HG02885 (cell line): ENCODE measurements at regions not wholly inside any gene's neighbourhood (a gene's known extent, or its start where the extent isn't known, plus 50 kb on each side); places are given as distances from the start of the nearest gene placed in this dataset.
"Not testable (repeated sequence)": the region's sequence is repeated elsewhere in the genome, so short reads cannot be mapped to it uniquely, and the experiment has no call there.

Source experiments
- ATAC-seq: cut with Tn5 transposase; IDR thresholded peaks from one replicate; pipeline ENCODE4 v1.9.1; 2021; ENCODE audit warnings: mild to moderate bottlenecking; ENCODE audit not compliant: unreplicated experiment, poor library complexity

DNA sequence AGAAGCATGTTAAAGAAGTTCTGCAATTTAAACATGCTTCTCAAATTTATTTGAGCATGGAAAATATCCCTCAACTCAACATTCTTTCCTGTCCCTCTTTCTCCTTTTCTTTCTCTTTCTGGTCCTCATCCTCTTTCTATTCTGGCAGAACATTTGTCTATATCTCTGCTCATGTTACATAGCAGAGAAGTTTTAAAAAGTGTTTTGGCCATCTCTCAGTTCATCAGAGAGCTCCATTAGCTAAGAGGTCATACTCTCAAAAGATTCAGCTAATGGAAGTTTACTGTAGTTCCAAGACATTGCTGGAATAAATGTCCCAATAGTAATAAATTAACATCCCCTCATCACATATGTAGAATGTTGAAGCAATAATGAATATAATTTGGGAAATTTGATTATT is 53.5 kb downstream of the XCL2 start:
- no peak for ATAC-seq

DNA sequence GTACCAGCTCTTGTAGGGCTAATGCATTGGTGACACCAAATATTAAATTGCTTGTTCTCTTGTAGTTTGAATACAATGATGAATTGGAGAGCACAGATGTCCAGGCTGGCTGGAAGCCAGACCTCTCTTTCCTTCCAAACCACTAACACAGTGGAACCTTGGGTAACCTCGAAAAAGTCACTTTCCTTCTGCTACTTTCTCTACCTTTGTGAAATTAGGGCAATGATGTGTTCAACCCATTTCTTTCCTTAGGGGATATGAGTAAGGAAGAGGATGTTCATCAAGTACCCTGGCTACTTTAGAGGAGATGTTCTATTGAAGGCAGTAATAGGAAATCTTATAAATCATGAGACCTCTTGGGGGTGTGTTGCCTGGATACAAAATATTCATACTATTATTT is 55.7 kb downstream of the XCL2 start:
- ATAC-seq = no peak

DNA sequence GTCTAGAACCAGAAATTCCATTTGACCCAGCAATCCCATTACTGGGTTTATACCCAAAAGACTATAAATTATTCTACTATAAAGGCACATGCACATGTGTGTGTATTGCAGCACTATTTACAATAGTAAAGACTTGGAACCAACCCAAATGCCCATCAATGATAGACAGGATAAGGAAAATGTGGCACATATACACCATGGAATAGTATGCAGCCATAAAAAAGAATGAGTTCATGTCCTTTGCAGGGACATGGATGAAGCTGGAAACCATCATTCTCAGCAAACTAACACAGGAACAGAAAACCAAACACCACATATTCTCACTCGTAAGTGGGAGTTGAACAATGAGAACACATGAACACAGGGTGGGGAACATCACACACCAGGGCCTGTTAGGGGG is 57.0 kb downstream of the XCL2 start:
- ATAC-seq = not testable (repeated sequence)

DNA sequence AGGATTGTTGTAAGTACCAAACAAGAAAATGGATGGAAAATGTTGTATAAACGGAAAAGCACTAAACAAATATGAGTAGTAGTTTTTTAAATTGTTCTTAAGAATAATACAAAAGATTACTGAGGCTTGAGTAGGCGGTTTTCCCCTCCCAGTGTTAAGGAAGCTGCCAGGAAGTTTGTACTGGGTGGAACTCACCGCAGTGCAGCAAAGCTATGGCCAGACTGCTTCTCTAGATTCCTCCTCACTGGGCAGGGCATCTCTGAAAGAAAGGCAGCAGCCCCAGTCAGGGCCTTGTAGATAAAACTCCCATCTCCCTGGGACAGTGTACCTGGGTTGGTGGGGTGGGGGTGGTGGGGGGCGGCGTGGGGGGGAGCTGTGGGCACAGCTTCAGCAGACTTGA is 58.7 kb downstream of the XCL2 start:
- no peak for ATAC-seq

DNA sequence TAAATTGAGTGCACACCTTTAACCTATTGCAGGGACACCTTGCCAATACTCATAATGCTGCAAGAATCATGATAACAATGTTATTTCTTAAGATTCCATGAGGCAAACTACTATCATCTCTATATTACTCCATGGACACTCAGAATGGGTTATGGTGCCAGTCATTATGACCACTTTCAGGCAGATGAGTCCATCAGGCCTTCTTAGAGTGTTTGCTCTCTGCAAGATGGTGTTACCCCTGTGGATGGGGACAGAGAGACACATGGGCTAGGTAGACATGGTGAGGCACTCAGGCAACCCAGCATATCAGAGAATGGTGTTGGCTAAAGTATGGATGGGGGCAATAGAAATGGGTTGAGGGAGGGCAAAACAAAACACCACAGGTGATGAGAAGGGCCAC is 59.7 kb downstream of the XCL2 start:
- ATAC-seq = no peak

DNA sequence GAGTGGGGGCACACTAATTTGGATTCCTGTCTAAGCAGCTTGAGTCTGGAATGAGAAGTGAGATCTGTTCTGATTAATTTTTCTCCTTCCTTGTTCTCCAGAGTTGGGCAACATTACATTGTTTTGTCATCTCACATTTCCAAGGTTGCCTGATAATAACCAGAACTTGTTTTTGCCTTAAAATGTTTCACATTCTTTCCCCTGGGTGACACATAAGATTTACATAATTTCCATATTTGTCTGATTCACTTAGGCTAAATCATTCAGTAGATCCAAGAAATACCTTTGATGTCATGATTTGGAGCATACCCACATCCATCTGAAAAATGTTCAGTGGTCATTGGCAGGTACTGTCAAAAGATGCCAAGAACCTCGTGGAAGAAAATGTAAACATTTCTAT is 60.3 kb downstream of the XCL2 start:
- no peak for ATAC-seq

DNA sequence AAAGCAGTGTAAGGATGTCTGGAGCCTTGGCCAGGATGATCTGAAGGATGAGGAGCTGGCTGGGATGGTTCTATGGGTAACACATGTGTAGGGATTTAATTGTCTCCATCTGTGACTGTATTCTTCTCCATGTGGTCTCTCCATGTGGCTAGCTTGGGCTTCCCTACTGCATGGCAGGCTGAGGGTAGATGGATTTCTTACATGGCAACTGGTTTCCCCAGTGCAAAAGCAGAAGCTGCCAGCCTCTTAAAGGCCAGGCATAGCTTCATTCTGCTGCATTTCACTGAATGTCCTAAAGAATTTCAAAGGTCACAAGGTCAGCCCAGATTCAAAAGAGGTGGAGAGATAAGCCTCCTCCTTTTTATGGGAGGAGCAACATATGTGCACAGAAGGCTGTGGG is 61.7 kb downstream of the XCL2 start:
- ATAC-seq = no peak

DNA sequence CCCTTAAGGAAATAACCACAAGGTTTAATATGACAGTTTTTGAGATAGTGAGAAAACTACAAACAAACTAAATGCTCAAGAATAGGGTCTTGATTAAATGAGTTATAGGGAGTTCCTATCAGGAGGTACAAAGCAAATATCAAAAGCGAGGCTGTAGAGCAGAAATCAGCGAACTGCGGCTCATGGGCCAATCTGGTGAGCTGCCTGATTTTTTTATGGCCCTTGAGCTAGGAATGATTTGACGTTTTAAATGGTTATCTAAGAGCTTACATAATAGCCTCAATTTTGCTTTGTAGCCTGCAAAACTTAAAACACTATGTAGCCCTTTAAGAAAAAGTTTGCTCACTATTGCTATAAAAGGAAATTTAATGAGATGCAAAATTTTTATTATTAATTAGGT is 62.2 kb downstream of the XCL2 start:
- ATAC-seq = no peak

DNA sequence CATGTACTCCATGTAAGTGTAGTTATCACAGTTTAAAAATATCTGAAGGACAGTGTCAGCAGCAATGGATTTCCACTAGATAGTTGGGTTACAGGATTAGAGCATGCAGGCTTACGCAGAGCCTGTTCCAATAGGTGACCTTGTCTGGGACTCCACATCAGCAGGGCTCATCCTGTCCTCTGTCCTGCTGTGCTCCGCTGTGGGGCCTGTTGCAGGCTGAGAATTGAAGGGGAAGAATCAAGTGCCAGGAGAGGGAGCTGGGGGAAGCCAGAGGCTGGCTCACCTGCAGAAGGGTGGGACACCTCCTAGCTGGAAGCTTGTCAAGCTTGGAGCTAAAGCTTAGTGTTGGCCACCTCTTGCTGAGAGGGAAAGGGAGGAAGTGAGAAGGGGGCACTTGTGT is 62.8 kb downstream of the XCL2 start:
- no peak for ATAC-seq

DNA sequence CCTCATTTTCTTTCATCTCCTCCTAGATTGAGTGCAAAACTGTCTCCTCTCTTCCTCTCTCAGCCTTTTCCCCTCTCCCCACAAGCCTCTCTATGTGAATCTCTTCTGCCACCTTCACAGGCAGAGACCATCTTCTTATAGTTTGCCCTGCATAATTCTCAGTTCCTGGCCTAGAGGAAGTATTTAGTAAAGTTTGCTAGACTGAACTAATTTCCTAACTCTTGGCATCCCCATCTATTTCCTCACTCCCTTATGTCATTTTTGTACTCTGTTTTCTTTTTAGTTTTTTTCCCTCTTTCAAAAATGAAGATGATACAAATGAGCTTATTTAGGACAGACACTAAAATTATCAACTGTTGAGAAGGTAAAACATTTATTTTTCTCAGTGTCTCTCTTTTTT is 66.0 kb downstream of the XCL2 start:
- no peak for ATAC-seq

DNA sequence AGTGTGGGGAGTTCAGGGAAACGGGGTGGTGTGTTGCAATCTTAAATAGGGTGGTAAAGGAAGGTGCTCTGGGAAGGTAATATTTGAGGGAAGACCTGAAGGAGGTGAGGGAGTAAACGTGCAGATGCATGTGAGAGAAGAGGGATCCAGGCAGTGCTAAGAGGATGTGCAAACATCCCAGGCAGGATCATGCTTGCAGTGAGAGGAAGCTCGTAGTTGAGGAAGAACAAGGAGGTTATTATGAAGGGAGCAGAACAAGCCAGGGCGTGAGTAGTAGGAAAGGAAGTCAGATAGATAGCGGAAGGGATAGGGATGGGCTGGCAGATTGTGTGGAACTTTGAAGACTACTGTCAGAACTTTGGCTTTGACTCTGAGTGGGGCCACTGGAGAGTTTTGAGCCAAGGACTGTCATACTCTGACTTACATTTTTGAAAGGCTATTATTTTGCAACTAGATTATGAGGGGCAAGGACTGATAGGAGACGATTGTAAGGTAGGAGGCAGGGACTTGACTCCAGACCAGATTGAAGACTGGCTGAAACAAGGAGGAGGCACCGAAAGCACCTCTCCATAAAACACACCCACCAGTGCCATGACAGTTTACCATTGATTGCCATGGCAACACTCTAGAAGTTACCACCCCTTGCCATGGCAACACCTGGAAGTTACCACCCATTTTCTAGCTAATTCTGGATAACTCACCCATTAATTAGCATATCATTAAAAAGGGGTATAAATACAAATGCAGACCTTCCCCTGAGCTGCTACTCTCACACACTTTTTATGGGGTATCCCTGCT is 67.0 kb downstream of the XCL2 start:
- no peak for ATAC-seq

DNA sequence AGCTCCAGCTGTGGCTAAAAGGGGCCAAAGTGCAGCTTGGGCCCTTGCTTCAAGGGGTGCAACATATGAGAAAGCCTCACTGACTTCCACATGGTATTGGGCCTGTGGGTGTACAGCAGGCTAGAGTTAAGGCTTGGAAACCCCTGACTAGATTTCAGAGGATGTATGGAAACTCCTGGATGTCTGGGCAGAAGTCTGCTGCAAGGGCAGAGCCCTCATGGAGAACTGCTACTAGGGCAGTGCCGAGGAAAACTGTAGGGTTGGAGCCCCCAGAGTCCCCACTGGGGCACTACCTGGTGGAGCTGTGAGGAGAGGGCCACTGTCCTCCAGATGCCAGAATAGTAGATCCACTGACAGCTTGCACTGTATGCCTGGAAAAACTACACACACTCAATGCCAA is 69.5 kb downstream of the XCL2 start:
- no peak for ATAC-seq

DNA sequence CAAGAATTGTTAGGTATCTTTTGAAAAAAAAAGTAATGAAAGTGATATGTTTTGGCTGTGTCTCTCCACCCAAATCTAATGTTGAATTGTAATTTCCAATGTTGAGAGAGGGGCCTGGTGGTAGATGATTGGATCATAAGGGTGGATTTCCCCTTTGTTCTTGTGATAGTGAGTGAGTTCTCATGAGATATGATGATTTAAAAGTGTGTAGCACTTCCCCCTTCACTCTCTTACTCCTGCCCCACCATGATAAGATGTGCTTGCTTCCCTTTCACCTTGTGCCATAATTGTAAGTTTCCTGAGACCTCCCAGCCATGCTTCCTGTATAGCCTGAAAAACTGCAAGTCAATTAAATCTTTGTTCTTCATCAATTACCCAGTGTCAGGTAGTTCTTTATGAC is 70.7 kb downstream of the XCL2 start:
- ATAC-seq = no peak

DNA sequence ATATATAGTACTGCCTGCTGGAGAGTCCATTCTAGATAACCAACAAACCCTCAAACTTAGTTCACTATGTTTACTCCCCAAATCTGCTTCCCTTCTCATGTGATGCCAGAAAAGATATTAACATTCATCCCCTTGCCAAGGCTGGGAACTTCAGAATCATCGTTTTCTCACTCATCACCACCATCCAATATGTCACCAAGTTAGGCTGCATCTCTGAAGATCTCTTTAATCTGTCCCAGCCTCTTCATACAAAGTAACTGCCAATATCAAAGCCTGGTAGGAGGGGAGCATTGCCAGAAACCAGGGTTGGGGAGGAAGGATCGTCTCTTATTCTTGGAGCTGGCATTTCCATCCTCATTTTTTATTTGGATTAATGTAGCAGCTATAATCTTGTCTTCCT is 71.6 kb downstream of the XCL2 start:
- no peak for ATAC-seq

DNA sequence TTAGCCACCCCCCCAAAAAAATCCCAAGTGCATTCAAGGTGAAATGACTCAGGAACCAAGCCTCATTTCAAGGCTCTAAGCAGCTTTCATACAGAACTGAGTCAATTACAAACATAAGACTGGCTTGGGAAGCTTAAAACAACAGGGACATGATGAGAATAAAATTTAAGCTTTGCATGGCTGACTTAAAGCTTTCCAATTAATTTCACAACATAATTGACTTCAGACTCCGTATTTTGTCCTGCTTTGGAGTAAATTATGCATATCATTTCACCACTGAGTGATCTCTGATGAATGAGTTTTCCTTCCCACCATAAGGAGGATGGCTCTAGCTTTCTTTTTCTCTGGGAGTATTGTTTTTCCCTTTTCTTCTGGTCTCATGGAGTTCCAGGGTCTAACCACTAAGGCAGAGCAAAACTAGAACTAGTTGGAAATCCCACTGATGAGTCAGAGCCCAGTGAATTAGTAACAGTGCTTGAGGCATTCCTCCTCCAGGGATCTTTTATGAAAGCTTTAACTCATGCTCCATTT is 72.8 kb downstream of the XCL2 start:
- ATAC-seq = no peak

DNA sequence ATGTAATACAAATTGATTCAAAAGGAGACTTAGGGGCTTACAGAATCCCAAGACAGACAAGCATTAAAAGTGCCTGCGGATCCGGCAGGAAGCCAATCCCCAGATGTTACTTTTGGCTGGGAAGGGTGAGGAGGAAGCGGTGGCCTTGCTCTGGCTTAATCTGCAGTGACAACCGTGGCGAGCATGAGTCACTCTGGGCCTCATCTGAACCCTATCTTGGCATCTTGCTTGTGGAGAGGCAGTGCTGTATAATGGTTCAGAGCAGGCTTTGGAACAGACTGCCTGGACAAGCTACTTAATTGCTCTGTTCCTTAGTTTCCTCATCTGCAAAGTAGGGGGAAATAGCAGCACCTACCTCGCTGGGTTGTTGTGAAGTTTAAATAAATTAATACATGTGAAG is 74.1 kb downstream of the XCL2 start:
- ATAC-seq = no peak

DNA sequence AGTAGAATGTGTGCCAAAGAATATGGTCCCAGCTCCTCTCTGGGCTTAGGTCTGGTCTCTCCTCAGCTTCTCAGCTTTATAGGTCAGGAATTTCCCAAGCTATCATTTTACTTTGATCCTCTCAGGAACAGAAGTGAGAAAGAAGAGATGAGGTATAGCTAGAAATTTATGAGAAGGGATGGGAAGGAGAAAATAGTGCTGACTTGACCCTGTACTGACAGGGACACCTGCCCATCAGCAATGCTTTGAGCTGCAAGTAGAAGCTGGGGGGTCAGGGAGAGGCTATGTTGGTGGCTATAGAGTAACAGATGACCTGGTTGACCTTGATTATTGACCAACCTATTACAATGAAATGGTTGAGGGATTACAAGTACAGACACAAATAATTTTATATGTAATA is 75.0 kb downstream of the XCL2 start:
- no peak for ATAC-seq

DNA sequence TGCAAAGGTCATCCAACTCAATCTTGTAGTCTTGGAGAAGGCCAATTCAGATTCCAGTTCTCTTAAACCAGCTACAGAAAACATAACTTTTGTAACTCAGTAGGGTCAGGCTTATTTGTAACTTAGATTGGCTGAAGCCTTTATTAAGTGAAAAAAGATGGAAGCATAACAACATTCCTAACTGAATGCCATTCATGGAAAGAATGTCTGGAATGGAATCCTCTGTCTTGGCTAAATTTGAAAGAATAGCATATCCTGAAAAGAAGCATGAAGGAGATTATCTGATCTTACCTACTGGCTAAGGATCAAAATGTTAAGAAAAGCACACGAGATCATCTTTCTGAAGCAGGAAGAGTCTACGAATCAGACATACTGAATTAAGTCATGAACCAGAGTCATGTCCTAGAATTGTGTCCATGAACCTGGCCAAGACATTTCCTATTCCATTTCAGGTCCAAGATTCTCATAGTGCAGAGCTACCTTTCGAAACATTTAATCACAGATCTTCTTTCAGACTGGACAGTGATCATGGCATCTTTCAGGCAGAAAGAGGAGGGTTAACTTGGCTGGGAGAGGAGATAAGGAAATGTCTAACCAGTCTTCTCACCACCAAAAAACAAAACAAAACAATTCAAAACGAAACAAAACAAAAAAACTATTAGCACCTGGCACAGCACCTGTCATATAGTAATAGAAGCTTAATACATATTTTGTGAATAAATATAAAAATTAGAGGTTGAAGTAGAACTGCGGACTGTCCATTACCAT is 75.6 kb downstream of the XCL2 start:
- ATAC-seq = no peak

DNA sequence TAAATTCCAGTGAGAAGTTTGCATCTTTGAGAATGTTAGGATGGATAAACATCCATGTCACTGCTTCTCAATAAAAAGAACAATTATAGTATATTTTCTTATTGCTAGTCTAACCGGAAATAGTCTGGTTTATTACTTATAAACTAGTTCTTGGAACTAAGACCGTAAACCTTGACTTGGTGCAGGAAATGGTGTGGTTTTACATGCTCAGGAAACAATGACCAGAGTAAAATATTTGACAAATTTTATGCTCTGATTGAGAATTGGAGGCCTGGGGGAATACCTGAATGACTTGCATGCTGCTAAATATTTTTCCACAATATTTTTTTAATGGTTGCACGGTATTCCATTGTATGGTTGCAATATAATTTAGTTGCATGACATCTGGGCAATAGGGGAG is 76.3 kb downstream of the XCL2 start:
- ATAC-seq = no peak

DNA sequence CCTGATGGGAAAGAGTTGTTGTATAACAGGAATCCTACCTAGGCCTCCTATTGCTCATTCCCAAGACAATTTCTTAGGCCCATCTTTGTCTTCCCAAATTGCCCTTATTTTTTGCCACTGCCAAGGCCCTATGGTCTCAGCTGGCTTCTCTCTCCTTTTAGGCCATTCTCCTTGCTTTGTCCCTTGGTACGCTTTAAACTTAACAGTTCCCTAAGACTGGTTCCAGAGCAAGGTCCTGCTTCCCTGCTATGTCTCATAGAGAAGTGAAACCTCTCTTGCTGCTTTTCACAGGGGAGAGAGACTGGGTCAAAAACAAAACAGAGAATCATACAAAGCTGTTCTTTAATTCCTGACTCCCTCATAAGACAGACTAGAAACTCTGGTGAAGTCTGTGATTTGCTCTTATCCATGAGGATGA is 77.1 kb downstream of the XCL2 start:
- peak; percentile 60 for ATAC-seq

DNA sequence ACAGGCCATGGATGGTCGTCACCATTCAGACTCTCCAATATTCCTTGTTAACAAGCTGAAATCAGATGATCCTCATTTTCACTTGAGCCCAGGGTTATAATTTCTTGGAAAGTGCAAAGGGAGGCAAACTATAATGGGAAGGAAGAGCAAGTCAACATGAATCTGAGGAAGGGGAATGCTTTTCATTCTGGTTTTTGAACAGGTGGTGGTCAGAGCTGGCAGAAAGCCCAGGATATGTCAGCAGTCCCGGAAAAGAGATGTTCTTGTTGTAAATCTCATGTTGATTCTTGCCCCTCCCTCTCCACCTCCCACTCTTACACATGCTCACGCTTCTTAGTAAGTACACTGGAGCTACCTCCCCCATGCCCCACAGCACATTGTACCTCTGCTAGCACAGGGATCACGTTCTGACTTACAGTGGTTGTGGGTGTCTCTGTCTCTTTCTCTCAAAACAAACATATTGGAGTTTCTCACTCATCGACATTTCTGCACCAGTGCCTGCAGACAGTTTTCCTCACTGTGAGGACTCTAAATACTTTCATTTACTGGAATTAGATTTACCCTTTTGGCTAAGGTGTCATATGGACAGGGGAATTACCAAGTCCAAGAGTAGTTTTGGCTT is 77.6 kb downstream of the XCL2 start:
- ATAC-seq = peak; percentile 56
